GM19372 (cell line): ENCODE measurements at regions not wholly inside any gene's neighbourhood (a gene's known extent, or its start where the extent isn't known, plus 50 kb on each side); places are given as distances from the start of the nearest gene placed in this dataset.

ENCODE experiments used
- ATAC-seq: cut with Tn5 transposase; IDR thresholded peaks from one replicate; pipeline ENCODE4 v1.9.1; 2021; ENCODE audit warnings: mild to moderate bottlenecking, low read depth, moderate library complexity; ENCODE audit not compliant: unreplicated experiment

GRCh38 chr20:11020712-11021111, 346.9 kb upstream of the JAG1 start:
- no peak for ATAC-seq

GRCh38 chr20:11027224-11027623, 353.4 kb upstream of the JAG1 start:
- no peak for ATAC-seq

- ATAC-seq = no peak
These were observed 356.6 kb upstream of the JAG1 start for GRCh38 chr20:11030351-11030750.

GRCh38 chr20:11031300-11031699, 357.5 kb upstream of the JAG1 start:
- ATAC-seq = no peak

GRCh38 chr20:11032611-11033010, 358.8 kb upstream of the JAG1 start:
- ATAC-seq = no peak

- no peak for ATAC-seq
These were observed 360.2 kb upstream of the JAG1 start for GRCh38 chr20:11034025-11034424.

- ATAC-seq = no peak
These were observed 361.4 kb upstream of the JAG1 start for GRCh38 chr20:11035211-11035610.

GRCh38 chr20:11041396-11041795, 367.6 kb upstream of the JAG1 start:
- no peak for ATAC-seq

- no peak for ATAC-seq
These were observed 369.2 kb upstream of the JAG1 start for GRCh38 chr20:11043001-11043400.

- ATAC-seq = no peak
These were observed 370.8 kb upstream of the JAG1 start for GRCh38 chr20:11044561-11044960.

- no peak for ATAC-seq
These were observed 371.8 kb upstream of the JAG1 start for GRCh38 chr20:11045412-11046175.

- no peak for ATAC-seq
These were observed 373.8 kb upstream of the JAG1 start for GRCh38 chr20:11047559-11047958.

- ATAC-seq = no peak
These were observed 374.9 kb upstream of the JAG1 start for GRCh38 chr20:11048739-11049138.

GRCh38 chr20:11050350-11050749, 376.6 kb upstream of the JAG1 start:
- ATAC-seq = no peak

GRCh38 chr20:11051136-11051535, 377.3 kb upstream of the JAG1 start:
- ATAC-seq = no peak

- ATAC-seq = no peak
These were observed 379.5 kb upstream of the JAG1 start for GRCh38 chr20:11053310-11053709.

- ATAC-seq = no peak
These were observed 380.6 kb upstream of the JAG1 start for GRCh38 chr20:11054266-11054993.

- ATAC-seq = no peak
These were observed 382.6 kb upstream of the JAG1 start for GRCh38 chr20:11056414-11056813.

- no peak for ATAC-seq
These were observed 383.8 kb upstream of the JAG1 start for GRCh38 chr20:11057624-11058023.

- ATAC-seq = no peak
These were observed 385.9 kb upstream of the JAG1 start for GRCh38 chr20:11059659-11060058.

GRCh38 chr20:11060423-11061185, 386.8 kb upstream of the JAG1 start:
- ATAC-seq = no peak
